ENCODE measurements at regions not wholly inside any gene's neighbourhood (a gene's known extent, or its start where the extent isn't known, plus 50 kb on each side); places are given as distances from the start of the nearest gene placed in this dataset.

- TF ChIP-seq, protein P1, sequence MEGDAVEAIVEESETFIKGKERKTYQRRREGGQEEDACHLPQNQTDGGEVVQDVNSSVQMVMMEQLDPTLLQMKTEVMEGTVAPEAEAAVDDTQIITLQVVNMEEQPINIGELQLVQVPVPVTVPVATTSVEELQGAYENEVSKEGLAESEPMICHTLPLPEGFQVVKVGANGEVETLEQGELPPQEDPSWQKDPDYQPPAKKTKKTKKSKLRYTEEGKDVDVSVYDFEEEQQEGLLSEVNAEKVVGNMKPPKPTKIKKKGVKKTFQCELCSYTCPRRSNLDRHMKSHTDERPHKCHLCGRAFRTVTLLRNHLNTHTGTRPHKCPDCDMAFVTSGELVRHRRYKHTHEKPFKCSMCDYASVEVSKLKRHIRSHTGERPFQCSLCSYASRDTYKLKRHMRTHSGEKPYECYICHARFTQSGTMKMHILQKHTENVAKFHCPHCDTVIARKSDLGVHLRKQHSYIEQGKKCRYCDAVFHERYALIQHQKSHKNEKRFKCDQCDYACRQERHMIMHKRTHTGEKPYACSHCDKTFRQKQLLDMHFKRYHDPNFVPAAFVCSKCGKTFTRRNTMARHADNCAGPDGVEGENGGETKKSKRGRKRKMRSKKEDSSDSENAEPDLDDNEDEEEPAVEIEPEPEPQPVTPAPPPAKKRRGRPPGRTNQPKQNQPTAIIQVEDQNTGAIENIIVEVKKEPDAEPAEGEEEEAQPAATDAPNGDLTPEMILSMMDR (conservative IDR thresholded peaks at IDR 0.05; ENCODE audit: low read depth in 2 of 2) = no peak
- no peak for TF ChIP-seq EZH2 (IDR thresholded peaks at IDR 0.05; ENCODE audit: low read depth, unreplicated experiment)
- TF ChIP-seq POLR2AphosphoS5 (IDR thresholded peaks at IDR 0.05; ENCODE audit: low read depth) = no peak
- no peak for TF ChIP-seq CREB1 (CRISPR knock-in tag; IDR thresholded peaks at IDR 0.05; ENCODE audit: low read depth)
- no peak for TF ChIP-seq ZNF331 (CRISPR knock-in tag; IDR thresholded peaks at IDR 0.05; ENCODE audit: low read depth)
- no peak for TF ChIP-seq EZH2phosphoT487 (IDR thresholded peaks at IDR 0.05; ENCODE audit: unreplicated experiment)
- TF ChIP-seq, protein P2, sequence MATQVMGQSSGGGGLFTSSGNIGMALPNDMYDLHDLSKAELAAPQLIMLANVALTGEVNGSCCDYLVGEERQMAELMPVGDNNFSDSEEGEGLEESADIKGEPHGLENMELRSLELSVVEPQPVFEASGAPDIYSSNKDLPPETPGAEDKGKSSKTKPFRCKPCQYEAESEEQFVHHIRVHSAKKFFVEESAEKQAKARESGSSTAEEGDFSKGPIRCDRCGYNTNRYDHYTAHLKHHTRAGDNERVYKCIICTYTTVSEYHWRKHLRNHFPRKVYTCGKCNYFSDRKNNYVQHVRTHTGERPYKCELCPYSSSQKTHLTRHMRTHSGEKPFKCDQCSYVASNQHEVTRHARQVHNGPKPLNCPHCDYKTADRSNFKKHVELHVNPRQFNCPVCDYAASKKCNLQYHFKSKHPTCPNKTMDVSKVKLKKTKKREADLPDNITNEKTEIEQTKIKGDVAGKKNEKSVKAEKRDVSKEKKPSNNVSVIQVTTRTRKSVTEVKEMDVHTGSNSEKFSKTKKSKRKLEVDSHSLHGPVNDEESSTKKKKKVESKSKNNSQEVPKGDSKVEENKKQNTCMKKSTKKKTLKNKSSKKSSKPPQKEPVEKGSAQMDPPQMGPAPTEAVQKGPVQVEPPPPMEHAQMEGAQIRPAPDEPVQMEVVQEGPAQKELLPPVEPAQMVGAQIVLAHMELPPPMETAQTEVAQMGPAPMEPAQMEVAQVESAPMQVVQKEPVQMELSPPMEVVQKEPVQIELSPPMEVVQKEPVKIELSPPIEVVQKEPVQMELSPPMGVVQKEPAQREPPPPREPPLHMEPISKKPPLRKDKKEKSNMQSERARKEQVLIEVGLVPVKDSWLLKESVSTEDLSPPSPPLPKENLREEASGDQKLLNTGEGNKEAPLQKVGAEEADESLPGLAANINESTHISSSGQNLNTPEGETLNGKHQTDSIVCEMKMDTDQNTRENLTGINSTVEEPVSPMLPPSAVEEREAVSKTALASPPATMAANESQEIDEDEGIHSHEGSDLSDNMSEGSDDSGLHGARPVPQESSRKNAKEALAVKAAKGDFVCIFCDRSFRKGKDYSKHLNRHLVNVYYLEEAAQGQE (IDR thresholded peaks at IDR 0.05; ENCODE audit: unreplicated experiment) = no peak
Measured at GRCh38 chr14:106657460-106657859, 1131.1 kb downstream of the TMEM121 start.
